GM19351 (cell line): ENCODE measurements at regions not wholly inside any gene's neighbourhood (a gene's known extent, or its start where the extent isn't known, plus 50 kb on each side); places are given as distances from the start of the nearest gene placed in this dataset.

Experiments used
- ATAC-seq: cut with Tn5 transposase; IDR thresholded peaks from one replicate; pipeline ENCODE4 v1.9.1; 2021; ENCODE audit warnings: mild to moderate bottlenecking, moderate library complexity; ENCODE audit not compliant: unreplicated experiment

DNA sequence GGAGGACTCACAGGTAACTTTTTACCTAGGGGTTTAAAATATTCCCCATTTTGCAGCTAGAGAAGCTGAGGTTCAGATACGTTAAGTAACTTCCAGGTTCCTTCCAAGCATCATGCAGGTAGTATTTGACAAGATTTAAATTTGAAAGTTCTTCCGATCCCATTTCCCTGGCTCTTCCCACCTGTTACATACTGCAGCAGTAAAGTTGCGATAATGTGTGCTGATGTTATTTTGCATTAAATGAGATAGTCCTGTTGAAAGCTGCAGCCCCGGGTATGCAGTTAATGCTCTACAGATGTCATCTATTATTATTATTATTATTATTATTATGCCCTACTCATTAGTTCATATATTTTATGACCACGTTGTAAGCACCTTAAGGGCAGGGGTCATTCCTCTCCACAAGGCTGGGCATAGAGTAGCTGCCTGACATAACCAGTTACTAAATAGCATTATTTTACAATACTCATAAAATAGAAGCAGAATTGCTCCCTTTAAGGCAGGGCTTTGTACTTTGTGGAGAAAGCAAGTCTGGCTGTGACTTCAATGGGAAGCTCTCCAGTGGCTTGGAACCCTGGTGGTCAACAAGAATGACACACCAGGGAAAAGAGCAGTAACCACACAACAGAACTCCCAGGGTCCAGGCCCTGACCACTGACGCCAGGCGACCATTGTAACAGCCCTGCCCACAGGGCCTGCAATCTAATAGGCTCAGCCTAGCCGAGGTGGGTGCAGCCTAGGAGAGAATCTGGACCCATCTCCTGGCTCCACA, 90.8 kb upstream of the CALM2 start:
- no peak for ATAC-seq

DNA sequence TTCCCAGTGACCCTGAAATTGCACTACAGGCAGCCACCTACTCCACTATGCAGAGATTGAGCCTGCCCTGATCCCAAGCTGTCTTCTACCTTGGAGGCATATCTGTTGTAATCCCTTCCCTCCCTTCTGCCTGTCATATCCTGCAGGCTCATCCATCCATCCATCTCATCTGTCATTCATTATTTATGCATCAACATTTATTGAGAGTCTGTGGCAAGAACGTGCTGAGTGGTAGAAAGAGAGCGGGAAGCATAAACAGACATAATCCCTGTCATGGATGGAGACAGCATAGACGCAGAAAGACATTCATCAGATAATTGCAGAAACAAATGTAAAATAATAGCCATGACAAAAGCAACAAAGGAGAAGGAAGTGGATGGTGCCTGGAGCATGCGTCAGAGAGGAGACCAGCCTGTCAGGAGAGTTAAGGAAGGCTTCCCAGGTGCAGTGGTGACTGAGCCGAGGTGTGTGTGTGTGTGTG, 89.5 kb upstream of the CALM2 start:
- no peak for ATAC-seq

DNA sequence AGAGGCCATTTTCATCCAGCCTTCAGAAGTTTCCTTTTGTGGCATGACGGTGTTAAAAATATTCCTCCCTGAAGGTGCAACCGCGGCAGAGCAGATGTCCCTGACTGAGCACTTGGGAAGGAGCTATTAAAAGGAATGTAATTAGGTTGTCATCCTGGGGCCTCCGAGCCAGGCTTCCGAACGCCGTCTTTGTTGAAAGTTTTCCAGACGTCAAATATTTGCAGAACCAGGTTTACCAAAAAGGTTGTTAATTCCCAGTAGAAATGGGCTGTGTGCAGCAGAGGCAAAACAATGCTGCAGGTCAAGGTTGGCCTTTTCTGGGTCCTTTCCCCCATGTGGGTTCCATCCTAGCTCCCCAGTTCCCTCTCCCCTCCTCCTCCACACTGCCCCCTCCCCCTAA, 88.8 kb upstream of the CALM2 start:
- ATAC-seq: no peak

DNA sequence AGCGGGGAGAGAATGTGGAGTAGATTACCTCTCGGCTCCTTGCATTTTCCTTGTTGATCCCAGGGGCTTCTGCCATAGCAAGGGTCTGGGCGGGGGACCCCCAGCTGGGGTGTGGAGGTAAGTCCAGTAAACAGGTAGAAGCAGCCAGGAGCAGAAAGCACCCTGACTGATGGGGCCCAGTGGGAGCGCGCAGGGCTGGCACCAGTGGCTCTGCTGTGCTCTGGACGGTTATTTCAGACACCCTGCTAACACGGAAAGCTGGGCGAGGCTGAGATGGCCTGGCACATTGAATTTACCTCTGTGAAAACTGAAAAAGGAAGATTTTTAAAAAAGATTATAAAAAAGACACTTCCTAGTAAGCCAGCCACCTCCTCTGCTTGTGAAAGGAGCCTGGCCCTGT, 88.4 kb upstream of the CALM2 start:
- no peak for ATAC-seq

DNA sequence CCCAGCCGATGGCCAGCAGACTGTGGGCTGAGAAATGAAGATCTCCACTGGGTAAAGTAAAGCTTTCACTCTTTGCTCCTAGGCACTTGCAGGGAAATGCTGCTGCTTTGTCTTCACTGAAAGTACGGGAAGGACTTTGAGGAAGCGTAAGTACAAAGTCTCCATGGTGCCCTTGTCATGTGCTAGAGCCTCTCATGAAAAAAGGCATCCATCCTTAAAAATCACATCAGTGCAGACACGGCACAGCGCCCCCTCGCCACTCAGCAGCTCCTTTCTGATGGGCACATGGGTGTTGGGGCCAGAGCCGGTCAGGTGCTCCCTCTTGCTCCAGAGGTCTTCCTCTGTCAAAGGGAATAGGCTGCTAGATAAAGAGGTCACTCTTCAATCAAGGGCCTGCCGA, 87.8 kb upstream of the CALM2 start:
- no peak for ATAC-seq

DNA sequence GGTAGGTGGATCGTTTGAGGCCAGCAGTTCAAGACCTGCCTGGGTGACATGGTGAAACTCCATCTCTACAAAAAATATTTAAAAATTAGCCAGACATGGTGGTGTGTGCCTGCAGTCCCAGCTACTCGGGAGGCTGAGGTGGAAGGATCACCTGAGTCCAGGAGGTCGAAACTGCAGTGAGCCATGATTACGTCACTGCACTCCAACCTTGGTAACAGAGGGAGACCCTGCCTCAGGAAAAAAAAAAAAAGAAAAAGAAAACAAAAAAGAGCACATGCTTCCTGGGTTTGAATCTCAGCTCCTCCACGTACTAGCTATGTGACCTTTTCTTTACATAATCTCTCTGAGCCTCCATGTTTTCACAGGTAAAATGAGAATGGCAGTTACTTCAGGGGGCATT, 86.3 kb upstream of the CALM2 start:
- ATAC-seq: no peak

DNA sequence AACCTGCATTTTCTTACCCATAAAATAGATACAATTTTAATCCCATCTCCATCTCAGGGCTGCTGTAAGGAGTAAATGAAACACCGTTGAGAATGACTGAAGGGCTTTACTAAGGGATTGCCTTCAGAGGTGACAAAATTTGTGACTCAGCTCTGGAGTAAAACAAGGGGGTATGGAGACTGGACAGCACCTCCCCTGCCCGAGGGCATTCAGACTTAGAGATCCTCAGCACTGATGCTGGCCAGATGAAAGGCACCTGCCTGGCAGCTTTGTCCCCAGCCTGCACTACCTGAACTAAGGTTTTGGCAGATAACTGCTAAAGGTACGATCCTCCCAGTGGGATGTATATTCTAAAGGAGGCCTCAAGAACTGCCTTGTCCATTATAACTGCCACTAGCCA, 84.7 kb upstream of the CALM2 start:
- ATAC-seq: no peak

DNA sequence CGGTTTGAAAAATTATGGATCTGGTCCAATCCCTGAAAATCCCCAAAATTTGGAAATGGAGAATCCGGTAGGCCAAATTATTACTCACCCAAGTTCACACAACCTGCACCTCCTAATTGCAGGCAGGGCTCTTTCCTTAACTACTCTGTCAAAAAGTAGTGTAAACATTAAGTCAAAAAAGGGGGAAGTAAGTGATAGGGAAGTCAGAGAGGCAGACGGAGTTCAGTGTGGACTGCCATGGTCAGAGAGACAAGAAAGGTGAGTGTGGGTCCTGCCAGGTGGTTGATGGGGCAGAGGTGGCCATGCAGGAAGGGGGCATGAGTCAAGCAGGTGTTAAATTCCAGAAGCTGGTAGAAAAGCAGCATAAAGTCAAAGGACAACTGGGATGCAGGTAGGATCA, 83.5 kb upstream of the CALM2 start:
- no peak for ATAC-seq

DNA sequence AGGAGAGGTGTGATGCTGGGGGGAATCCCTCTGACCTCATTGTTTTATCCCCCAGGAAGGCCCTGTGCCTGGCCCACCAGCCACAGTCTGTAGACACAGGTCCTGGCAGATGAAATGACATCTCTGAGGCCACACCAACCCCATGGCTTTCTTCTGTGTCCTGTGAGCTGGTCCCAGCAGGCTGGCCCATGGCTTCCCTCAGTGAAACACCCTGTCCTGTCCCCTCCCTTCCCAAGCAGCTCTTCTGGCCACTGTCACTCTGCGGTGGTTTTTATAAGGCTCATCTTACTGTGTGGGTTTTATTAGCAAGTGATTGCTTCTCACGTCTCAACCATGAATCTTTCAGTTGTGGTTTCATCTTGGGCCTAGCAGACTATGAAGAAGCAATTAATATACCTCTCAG, 81.6 kb upstream of the CALM2 start:
- no peak for ATAC-seq

DNA sequence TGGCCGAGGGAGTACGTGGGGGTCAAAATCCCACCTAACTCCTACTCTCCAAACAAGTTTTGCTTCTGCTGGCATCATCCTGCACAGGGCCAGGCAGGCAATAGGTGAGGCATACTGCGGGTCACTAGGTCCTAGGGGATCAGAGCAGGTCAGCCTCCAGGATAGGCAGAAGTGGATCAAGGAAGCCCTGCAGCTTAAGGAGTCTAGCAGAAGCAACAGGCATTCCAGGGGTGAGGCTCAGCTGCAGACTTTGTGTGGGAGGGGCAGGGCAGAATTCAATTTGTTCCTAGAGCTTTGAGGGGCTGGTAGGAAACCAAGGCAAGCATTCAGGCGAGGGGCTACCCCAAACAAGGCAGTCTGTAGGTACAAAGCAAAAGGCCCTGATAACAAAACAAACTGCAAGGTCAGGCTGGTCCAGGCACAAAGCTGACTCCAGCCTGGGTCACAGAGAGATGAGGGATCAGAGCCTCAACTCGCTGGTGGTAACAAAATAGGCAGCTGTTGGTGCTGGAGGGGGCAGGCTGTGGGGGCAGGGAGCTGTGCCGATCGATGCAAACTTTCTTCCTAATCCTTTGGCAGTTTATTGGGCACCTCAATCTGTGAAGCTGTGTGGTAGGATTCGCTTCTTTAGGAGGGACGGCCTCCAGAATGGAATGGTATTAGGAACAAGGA, 80.2 kb upstream of the CALM2 start:
- no peak for ATAC-seq

DNA sequence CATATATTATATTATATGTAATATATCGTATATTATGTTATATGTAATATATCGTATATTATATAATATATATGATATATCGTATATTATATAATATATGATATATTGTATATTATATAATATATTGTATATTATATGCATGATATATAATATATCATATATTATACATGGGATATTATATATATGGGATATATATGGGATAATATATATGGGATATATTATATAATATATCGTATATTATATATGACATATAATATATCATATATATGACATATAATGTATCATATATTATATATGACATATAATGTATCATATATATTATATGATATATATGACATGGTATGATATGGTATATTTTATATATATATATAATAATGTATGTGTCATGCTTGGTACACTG, 79.5 kb upstream of the CALM2 start:
- ATAC-seq: no peak

DNA sequence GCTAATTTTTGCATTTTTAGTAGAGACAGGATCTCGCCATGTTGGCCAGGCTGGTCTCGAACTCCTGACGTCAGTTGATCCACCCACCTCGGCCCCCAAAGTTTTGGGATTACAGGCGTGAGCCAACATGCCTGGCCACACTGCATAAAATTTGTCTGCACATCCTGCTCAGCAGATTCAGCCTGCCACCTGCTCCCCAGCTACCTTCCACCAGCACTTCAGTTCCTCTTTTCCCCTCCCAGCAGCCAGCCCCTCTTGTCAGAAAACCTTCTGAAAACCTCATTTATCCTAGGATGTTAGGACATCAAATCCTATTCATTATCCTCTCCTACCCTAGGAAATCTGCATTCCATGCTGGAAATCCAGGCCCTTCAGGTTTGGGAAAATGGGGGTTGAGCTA, 78.2 kb upstream of the CALM2 start:
- no peak for ATAC-seq

DNA sequence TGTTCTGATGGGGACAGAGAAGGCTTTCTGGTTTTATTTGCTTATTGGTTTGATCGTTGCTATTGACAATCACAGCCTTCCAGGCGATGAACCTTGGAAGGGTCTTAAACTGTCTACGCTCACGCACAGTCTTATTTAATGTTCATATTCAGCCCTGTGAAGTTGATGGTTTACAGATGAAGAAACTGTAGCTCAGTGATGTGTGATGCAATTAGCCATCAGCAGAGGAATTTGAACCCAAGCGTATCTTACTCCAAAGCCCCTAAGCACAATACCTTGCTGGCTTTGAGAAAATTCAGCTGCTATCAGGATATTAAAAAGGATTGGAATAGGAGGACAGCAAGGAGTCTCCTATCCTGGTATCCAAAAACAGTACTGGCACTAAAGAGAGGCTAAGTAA, 77.1 kb upstream of the CALM2 start:
- ATAC-seq: no peak

DNA sequence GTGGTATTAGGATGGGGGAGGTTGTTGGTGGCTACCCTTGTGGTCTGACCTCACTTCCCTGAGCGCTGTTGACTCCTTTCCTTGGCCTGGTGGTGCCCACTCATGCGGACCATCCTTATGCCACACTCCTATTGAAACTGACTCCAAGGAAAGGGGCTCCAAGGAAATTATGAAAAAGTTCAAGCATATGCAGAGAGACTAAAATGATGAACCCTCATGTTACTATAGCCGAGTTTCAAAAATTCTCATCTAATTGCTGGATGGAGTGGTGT, 75.0 kb upstream of the CALM2 start:
- no peak for ATAC-seq

DNA sequence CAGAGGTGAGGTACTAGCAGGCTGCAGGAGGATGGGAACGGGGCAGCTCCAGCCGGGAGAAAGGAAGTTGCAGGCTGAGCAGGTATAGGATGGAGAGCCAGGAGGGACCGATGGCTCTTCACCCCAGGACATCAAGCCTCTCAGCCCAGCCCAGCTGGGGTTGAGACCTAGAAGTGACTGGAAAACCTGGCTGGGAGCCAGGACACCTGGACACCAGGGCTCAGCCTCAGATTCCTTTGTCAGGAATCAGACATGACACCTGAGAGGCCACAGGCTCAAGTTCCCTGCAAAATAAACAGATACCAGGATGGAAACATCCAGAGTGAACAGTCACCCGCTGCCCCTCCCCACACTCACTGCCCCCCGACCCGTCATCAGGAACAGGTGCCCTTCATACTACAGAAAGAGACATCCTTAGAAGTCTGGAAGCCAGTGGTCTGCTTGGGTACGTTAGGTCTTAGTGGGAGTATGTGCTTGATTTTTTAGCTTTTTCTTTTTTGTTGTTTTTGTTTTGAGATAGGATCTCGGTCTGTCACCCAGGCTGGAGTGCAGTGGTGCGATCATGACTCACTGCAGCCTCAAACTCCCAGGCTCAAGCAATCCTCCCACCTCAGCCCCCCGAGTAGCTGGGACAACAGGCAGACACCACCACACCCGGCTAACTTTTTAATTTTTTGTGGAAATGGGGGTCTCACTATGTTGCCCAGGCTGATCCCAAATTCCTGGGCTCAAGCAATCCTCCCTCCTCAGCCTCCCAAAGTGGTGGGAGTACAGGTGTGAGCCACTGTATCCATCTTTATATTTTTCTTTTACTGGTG, 74.5 kb upstream of the CALM2 start:
- no peak for ATAC-seq

DNA sequence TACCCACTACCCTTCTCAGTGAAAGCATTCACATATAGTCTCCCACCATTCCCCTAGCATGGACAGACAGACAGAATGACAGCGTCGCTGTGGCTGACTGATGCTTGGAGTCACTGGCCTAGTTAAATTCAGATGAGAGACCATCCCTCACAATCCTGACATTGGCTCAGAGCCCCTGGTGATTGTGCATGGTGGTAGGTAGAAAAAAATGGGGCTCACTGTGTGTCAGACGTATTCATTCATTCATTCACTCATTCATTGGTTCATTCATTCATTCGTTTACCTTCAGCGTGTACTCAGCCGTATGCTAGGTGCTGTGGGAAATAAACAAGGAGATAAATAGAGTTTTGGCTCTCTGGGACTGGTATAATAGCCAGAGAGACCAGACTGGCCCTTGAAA, 73.6 kb upstream of the CALM2 start:
- no peak for ATAC-seq

DNA sequence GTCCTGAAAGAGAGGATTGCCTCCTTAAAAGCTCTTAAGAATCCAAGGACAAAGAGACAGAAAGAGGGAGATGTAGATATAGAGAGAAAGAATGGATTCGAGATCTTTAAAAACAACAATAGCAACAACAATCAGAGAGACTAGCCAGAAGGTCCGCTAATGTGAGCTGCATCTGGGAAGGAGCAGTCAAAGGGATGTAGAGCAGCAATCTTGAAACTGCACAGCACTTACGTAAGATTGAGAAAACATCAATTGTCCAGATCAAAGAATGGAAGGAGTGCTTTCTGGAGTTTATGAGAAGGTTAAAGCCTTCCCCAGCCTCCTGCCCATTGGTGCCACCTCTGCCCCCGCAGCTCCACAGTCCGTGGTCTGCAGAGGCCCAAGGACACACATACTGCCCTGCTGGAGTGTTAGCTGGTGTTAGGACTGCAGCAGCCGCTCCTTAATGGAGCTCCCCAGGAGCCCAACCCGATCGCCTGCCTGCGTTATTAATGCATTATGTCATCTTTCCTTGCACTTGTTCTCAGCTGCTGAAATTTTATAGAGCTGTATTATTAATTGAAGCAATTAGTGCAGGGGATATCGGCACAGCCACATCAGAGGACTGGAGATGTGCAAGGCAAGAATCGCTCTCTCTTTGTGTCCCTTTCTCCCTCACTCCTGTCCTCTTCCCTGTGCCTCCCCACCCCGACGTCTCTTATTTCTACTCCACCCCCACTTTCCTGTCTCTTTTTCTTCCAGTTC, 73.0 kb upstream of the CALM2 start:
- no peak for ATAC-seq

DNA sequence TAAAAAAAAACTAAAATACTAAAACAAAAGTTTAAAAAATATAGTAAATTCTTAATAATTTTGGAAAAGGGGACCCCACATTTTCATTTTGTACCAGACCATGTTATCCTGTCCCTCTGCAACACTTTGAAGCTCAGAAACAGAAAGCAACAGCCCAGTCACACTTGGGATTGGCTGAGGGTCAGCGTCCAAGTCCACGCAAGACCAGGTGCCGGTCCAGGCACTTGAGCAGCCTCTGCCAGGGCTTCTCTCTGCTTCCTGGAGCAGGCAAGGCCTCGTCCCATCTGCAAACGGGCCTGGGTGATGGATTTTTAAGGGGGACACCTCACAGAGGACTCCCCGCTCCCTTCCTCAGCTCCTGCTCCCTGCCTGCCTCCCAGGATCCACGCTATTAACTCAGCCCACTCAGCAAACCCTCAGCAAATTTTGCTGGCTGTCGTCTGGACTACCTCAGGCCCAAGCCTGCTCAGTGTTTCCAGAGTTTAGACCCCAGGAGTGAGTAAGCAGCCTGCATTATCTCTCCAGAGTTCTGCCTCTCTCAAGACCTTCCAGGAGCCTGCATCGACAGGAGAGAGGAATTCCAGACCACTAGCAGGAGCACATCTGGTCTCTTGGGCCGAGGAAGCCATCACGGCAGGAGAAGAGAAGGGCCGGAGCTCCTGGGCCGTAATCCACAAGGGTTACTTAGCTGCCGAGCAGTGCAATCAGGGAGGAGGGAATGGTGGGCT, 67.4 kb upstream of the CALM2 start:
- ATAC-seq: no peak

DNA sequence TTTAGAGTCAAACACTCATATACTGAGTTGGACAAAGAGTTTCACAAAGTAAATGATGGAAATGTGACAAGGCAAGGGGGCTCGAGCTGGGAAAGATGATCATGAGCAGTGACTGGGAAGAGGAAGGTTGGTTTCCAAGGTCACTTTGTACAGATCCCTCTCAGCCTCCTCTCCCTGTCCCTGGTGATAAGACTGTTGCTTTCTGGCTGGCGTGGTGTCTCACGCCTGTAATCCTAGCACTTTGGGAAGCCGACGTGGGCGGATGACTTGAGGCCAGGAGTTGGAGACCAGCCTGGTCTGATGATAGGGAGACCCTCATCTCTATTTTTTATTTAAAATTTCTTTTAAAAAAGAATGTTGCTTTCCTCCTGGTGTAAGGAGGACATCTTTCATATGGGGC, 65.4 kb upstream of the CALM2 start:
- no peak for ATAC-seq

DNA sequence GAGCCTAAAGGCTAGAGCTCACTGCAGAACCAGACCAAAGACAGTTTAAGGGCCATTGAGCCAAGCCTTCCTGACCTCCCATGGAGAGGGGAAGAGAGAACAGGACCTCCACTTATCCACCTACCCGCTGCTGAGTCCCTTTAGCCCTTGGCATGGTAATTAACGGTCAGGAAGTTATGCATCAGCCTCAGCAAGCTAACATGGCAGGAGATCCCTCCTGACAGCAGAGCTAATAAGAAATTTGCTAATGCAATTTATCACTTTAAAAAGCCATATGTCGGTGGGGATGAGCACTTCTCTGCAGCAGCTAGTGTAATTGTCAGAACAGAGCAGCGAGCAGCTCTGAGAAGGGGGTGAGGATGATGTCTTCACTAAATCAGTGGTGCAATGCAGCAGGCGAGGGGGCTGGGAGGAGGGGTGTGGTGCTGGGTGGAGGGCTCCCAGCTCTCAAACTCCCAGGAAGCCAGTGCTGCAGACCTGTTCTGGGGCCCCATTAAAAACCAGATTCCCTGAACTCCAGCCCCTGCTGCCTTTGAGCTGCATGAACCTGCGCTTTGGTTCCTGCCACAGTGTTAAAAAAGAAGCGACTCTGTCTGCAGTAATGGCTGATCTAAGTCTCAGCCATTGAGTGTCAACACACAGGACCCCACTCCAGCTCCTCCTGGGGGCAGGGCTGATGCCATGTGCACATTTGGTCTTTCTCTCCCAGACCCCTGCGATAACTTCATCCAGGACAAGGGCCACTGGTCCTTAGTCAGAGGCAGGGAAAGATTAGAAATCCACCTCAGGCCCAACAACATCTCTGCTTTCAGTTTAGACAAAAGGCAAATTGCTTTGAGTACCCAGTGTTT, 63.0 kb upstream of the CALM2 start:
- no peak for ATAC-seq
